ENCODE measurements at regions not wholly inside any gene's neighbourhood (a gene's known extent, or its start where the extent isn't known, plus 50 kb on each side); places are given as distances from the start of the nearest gene placed in this dataset.

DNA sequence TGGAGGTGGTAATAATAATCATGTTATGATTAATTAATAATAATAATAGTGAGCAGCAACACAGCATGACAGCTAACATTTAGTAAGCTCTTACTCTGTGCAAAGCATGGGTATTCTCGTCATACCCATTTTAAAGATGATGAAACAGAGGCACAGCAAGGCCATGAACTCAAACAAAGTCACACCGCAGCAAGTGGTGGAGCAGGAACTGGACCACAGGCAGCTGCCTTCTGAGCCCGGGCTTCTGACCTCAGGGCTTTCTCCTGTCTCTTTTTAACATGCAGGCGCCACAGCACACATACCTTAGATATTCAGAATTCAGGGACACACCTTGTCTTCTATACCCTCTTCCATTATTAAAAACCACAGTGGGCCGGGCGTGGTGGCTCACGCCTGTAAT lies 50.7 kb upstream of the SPATA12 start:
- H3K27me3 Mint-ChIP-seq = peaks cover 5% of the 10 kb centered on the region
- no peaks in the 10 kb centered on the region for H3K9me3 Mint-ChIP-seq
- no peak overlapping the region for H3K27ac Mint-ChIP-seq
- H3K4me3 Mint-ChIP-seq = no peak overlapping the region
- H3K36me3 Mint-ChIP-seq (ENCODE audit: low read depth) = no peaks in the 10 kb centered on the region
- intact Hi-C loops (cut with micrococcal nuclease) = no loop called here
- H3K4me1 Mint-ChIP-seq (ENCODE audit: low read depth) = peaks cover 7% of the 10 kb centered on the region

DNA sequence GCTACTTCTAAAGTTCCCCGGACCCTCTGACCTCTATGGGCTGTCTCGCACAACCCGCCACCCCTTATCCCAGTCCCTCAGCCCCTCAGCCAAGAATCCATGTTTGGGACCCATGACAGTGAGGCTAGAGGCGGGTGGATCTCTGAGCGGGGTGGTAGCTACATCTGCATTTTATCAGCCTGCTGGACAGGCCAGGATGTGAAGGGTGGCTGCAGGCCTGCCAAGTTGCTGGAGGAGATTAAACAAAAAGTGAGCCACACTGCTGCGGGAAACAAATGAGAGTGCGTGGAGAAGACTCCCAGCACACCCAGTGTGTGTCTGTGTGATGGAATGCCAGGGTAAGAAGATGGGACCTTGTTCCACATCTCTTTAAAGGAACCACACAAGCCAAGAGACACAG lies 51.1 kb upstream of the SPATA12 start:
- no peak overlapping the region for H3K4me3 Mint-ChIP-seq
- intact Hi-C loops (cut with micrococcal nuclease) = no loop called here
- H3K27me3 Mint-ChIP-seq = peaks cover 5% of the 10 kb centered on the region
- H3K4me1 Mint-ChIP-seq (ENCODE audit: low read depth) = peaks cover 7% of the 10 kb centered on the region
- no peaks in the 10 kb centered on the region for H3K9me3 Mint-ChIP-seq
- H3K27ac Mint-ChIP-seq = no peak overlapping the region
- no peaks in the 10 kb centered on the region for H3K36me3 Mint-ChIP-seq (ENCODE audit: low read depth)

DNA sequence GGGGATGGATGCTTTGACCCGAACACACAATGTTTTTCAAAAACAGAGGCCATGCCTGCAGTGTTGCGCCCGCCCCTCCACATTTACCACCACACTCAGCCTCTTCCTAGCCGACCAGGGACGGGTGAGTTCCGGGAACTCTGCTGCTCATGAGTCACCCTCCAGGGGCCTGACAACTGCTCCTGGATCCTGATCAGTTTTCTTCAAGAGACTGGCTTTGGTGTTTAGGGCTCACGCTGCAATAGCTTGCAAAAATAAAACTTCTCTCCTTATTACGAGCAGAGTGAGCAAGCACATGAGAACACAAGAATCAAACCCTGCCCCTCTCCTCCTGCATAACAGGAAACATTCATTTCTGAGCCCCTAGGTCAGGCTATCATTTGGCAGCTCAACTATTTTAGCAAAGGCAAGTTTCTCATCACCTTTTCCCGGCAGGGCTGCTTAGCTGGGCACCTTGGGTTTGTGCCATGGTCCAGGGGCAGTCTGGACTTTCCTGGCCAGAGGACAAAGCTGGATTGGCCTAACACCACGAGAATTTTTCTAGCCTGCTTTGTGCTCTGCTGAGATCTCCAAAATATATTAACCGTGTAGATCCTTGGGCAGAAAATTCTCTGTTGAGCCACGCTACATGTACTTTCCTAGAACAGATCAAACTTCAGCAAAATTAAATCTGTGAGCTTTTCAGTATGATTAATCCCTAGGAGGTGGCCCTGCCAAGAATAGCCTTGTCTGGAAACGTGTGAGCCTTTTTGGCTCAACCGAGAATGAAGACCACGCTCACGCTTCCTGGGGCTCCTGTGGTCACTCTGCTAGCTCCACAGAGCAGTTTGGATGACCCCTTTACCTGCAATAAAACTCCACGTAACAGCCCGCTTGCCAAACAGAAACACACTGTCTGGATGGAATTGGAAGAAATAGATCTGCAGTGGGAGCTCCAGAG lies 52.7 kb upstream of the SPATA12 start:
- Mint-ChIP-seq H3K36me3 (ENCODE audit: low read depth) (no peaks in the 10 kb centered on the region), H3K4me3 (no peak overlapping the region), H3K27ac (no peak overlapping the region), H3K27me3 (peaks cover 5% of the 10 kb centered on the region), H3K9me3 (no peaks in the 10 kb centered on the region), H3K4me1 (ENCODE audit: low read depth) (peaks cover 7% of the 10 kb centered on the region)
- intact Hi-C loops (cut with micrococcal nuclease) = no loop called here

DNA sequence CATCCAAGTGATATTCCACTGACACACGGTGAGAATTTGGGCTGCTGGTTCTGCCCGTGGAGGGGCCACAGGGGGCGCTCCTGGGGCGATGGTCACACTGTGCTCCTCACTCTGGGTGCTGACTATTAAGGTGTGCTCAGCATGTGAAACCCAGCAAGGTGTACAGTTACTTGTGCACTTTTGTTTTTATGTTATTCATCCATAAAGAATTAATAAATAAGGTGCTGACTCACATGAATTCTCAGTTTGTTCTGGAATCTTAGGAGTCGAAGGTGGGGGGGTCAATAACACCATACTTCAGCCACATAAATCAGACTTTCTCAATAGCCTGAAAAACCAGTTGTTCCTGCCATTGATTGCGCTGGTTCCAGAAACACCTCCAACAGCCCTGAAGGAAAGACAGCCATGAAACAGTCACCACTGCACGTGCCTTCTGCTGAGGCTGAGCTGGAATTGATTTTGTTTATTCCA lies 53.5 kb upstream of the SPATA12 start:
- no peak overlapping the region for H3K4me3 Mint-ChIP-seq
- peaks cover 7% of the 10 kb centered on the region for H3K4me1 Mint-ChIP-seq (ENCODE audit: low read depth)
- H3K27ac Mint-ChIP-seq = no peak overlapping the region
- H3K9me3 Mint-ChIP-seq = no peaks in the 10 kb centered on the region
- H3K27me3 Mint-ChIP-seq = peaks cover 5% of the 10 kb centered on the region
- no peaks in the 10 kb centered on the region for H3K36me3 Mint-ChIP-seq (ENCODE audit: low read depth)
- intact Hi-C loops (cut with micrococcal nuclease) = no loop called here

DNA sequence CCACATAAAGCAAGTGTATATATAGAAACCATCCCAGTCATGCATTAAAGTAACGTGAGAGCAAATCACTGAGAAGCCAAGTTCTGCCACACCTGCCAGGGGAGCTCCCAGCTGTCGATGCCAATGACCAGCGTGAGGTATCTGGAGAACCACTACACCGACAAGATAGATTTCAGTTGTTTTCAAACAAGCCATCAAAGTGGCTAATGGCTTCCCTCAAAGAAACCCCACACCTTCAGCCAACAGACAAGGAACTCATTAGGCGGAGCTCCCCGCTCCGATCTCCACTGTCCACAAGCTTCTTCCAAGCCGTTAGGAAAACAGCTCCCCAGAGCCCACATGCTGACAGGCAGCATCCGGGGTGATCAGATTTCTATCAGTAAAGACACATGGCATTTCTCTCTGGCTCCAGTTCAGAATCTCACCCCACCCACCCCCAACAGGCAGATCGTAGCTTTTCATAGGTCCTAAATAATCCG lies 54.2 kb upstream of the SPATA12 start:
- intact Hi-C loops (cut with micrococcal nuclease) = no loop called here
- Mint-ChIP-seq H3K4me1 (ENCODE audit: low read depth) (peaks cover 7% of the 10 kb centered on the region), H3K27ac (no peak overlapping the region), H3K27me3 (peaks cover 5% of the 10 kb centered on the region), H3K9me3 (no peaks in the 10 kb centered on the region), H3K4me3 (no peak overlapping the region), H3K36me3 (ENCODE audit: low read depth) (no peaks in the 10 kb centered on the region)

DNA sequence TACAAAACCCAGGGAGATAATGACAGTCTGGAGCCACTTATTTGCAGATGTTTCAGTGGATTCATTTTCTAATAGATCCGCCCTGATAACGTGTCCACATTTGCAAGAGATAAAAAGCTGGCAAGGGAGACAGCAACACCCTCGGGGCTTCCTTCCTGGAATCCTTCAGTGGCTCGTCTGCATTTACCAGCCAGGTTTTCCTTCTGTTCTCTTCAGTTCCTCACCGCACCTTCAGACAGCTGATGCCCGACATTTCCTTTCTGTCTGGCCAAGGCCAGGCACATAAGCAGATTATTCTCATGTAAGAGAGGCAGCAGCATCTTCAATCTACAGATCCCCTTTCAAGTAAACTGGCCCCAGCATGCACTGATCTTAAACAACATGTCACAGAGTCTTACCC lies 56.2 kb upstream of the SPATA12 start:
- intact Hi-C loops (cut with micrococcal nuclease) = no loop called here
- peaks cover 7% of the 10 kb centered on the region for H3K4me1 Mint-ChIP-seq (ENCODE audit: low read depth)
- H3K4me3 Mint-ChIP-seq = no peak overlapping the region
- H3K9me3 Mint-ChIP-seq = no peaks in the 10 kb centered on the region
- H3K27ac Mint-ChIP-seq = no peak overlapping the region
- peaks cover 5% of the 10 kb centered on the region for H3K27me3 Mint-ChIP-seq
- no peaks in the 10 kb centered on the region for H3K36me3 Mint-ChIP-seq (ENCODE audit: low read depth)

DNA sequence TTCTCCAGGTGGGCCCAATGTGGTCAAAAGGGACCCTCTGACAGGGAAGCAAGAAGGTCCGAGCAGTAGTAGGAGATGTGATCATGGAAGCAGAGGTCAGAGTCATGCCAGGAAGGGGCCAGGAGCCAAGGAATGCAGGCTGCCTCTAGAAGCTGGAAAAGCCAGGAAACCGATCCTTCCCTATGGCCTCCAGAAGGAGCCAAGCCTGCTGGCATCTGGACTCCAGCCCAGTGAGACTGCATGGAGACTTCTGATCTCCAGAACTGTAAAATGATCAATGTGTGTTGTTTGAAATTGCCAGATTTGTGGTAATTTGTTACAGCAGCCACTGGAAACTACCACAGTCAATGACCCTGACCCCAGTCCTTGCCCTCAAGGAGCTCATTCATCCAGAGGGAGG lies 56.8 kb upstream of the SPATA12 start:
- Mint-ChIP-seq H3K27me3 (peaks cover 5% of the 10 kb centered on the region), H3K4me3 (no peak overlapping the region), H3K36me3 (ENCODE audit: low read depth) (no peaks in the 10 kb centered on the region), H3K4me1 (ENCODE audit: low read depth) (peaks cover 7% of the 10 kb centered on the region), H3K27ac (no peak overlapping the region), H3K9me3 (no peaks in the 10 kb centered on the region)
- intact Hi-C loops (cut with micrococcal nuclease) = no loop called here

DNA sequence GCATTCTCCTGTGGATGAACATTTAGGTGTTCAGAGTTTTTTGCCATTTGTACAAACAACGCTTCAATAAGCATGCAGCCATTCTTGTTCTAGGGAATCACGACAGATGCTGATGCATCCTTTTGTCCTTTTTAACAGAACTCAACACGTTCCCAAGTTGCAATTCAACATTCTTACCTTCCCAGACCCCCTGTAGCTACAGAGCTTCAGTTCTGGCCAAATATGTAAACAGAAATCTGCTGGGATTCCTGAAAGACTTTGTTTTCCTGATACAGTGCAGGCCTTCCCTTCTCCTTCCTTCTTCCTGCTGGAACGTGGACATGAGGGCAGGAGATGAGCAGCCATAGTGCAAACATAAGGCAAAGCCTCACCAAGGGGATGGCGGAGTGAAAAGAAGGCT lies 59.1 kb upstream of the SPATA12 start:
- H3K36me3 Mint-ChIP-seq (ENCODE audit: low read depth) = no peaks in the 10 kb centered on the region
- no peaks in the 10 kb centered on the region for H3K4me1 Mint-ChIP-seq (ENCODE audit: low read depth)
- no peak overlapping the region for H3K4me3 Mint-ChIP-seq
- no peak overlapping the region for H3K27ac Mint-ChIP-seq
- H3K27me3 Mint-ChIP-seq = peaks cover 3% of the 10 kb centered on the region
- H3K9me3 Mint-ChIP-seq = no peaks in the 10 kb centered on the region
- intact Hi-C loops (cut with micrococcal nuclease) = no loop called here

DNA sequence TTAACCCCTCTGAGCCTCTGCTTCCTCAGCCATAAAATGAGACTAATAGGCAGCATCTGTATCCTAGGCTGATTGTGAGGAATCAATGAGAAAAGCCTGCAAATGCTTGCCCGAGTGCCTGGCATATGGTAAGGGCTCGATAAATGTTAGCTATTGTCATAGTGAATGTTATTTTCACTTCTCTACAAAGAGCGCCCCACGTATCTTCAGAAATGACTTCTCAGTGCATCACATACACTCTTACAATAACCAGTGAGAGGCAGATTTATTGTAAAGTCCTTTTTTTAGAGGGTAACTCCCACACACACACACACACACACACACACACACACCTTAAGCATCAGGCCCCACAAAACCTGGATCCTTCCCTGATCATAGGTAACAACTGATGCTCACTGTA lies 60.5 kb upstream of the SPATA12 start:
- intact Hi-C loops (cut with micrococcal nuclease) = no loop called here
- H3K27ac Mint-ChIP-seq = no peak overlapping the region
- no peaks in the 10 kb centered on the region for H3K36me3 Mint-ChIP-seq (ENCODE audit: low read depth)
- H3K4me1 Mint-ChIP-seq (ENCODE audit: low read depth) = peaks cover 6% of the 10 kb centered on the region
- H3K27me3 Mint-ChIP-seq = peaks cover 3% of the 10 kb centered on the region
- no peaks in the 10 kb centered on the region for H3K9me3 Mint-ChIP-seq
- no peak overlapping the region for H3K4me3 Mint-ChIP-seq

DNA sequence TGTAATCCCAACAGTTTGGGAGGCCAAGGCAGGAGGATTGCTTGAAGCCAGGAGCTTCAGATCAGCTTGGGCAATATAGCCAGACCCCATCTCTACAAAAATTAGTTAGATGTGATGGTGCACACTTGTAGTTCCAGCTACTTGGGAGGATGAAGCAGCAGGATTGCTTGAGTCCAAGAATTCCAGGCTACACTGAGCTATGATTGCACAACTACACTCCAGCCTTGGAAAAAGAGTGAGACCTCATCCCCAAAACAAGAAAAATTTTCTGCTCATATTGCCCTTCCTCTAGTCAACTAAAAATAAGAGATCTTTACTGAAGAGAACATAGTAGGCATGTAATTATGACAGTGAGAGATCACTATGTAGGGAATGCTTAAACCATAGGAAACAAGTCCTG lies 60.9 kb upstream of the SPATA12 start:
- Mint-ChIP-seq H3K27me3 (peaks cover 3% of the 10 kb centered on the region), H3K4me1 (ENCODE audit: low read depth) (peaks cover 6% of the 10 kb centered on the region), H3K27ac (no peak overlapping the region), H3K36me3 (ENCODE audit: low read depth) (no peaks in the 10 kb centered on the region), H3K4me3 (no peak overlapping the region), H3K9me3 (no peaks in the 10 kb centered on the region)
- intact Hi-C loops (cut with micrococcal nuclease) = loop anchor here (5.0 kb wide), 1 partner anchor 78 kb away; no protein-coding TSS in a partner anchor

DNA sequence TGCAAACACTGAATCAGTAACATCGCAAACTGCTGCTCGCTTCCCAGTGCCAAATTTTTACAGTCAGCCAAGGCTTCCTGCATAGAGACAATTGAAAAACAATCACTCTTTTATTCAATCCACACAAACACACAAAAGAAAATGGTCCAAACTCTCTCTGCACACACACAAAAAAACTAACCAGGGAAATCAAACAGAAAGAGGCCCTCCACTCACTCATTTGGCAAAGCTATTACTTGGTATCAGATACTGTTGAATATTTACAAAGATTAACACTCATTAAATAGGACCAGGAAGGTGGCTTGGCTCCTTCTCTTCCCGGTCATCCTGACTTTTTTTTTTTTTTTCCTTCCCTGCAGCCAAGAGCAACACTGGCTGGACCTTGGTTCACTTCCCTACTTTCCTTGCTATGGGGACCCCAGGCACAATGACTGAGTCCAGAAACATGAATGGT lies 62.4 kb upstream of the SPATA12 start:
- H3K27me3 Mint-ChIP-seq = peaks cover 5% of the 10 kb centered on the region
- H3K4me1 Mint-ChIP-seq (ENCODE audit: low read depth) = peaks cover 6% of the 10 kb centered on the region
- H3K36me3 Mint-ChIP-seq (ENCODE audit: low read depth) = no peaks in the 10 kb centered on the region
- intact Hi-C loops (cut with micrococcal nuclease) = loop anchor here (5.0 kb wide), 1 partner anchor 79 kb away; no protein-coding TSS in a partner anchor
- no peak overlapping the region for H3K27ac Mint-ChIP-seq
- no peaks in the 10 kb centered on the region for H3K9me3 Mint-ChIP-seq
- no peak overlapping the region for H3K4me3 Mint-ChIP-seq

DNA sequence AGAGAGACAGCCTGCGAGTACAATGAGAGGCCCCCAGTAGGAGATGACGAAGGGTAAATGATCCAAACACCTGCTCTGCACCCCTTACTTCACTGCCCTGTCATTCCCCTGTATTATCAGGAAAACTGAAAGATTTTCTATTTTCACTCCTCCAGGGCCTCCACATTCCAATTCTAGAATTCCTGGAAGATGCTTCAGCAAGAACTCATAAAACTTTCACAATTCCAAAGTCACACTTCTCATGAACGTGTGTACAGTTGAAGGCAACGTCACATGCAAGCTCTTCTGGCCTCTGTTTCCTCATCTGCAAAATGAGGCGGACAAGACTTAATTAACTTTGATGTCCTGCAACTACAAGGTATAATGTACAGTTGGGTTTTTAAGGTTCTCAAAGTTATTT lies 62.8 kb upstream of the SPATA12 start:
- H3K36me3 Mint-ChIP-seq (ENCODE audit: low read depth) = no peaks in the 10 kb centered on the region
- peaks cover 6% of the 10 kb centered on the region for H3K27me3 Mint-ChIP-seq
- H3K4me1 Mint-ChIP-seq (ENCODE audit: low read depth) = peaks cover 6% of the 10 kb centered on the region
- no peak overlapping the region for H3K4me3 Mint-ChIP-seq
- intact Hi-C loops (cut with micrococcal nuclease) = loop anchor here (5.0 kb wide), 1 partner anchor 80 kb away; no protein-coding TSS in a partner anchor
- H3K27ac Mint-ChIP-seq = no peak overlapping the region
- no peaks in the 10 kb centered on the region for H3K9me3 Mint-ChIP-seq

DNA sequence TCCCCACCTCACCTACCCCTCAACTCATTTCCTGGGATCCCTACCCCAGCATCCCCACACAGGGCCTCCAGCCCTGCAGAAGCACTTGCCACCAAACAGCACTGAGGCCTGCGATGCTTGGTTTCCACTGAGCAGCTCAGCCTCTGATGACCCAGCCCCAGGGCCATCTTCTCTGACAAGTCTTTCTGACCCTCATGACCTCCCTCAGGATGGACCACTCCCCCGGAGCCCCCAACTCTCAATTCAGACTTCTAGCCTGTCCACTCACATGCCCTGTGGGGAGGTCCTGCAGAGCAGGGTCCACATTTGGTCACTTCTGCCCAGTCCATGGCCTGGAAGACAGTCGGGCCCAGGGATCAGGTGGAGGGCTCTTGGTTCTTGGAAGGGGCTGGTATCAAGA lies 63.4 kb upstream of the SPATA12 start:
- no peak overlapping the region for H3K27ac Mint-ChIP-seq
- H3K36me3 Mint-ChIP-seq (ENCODE audit: low read depth) = no peaks in the 10 kb centered on the region
- H3K27me3 Mint-ChIP-seq = peaks cover 6% of the 10 kb centered on the region
- intact Hi-C loops (cut with micrococcal nuclease) = loop anchor here (5.0 kb wide), 1 partner anchor 80 kb away; no protein-coding TSS in a partner anchor
- H3K9me3 Mint-ChIP-seq = no peaks in the 10 kb centered on the region
- H3K4me3 Mint-ChIP-seq = no peak overlapping the region
- H3K4me1 Mint-ChIP-seq (ENCODE audit: low read depth) = peaks cover 6% of the 10 kb centered on the region

DNA sequence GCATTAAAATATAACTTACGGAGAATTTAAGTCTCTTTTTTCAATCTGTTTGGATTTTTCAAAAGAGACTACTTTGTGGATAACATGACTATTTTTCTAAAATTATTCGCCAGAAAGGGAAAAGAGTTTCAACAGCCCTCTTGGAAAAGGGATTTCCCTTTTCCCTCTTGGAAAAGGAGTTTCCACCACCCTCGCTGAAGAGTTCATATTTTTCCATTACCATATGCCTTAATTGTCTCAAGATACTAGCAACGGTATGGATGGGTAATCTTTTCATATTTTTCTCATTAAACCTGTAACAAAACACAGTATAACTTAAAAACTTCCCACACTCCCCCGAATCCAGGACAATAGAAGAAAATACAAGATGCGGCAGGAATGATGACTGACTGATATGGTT lies 66.1 kb upstream of the SPATA12 start:
- no peak overlapping the region for H3K27ac Mint-ChIP-seq
- intact Hi-C loops (cut with micrococcal nuclease) = no loop called here
- no peaks in the 10 kb centered on the region for H3K9me3 Mint-ChIP-seq
- peaks cover 11% of the 10 kb centered on the region for H3K4me1 Mint-ChIP-seq (ENCODE audit: low read depth)
- no peaks in the 10 kb centered on the region for H3K36me3 Mint-ChIP-seq (ENCODE audit: low read depth)
- H3K27me3 Mint-ChIP-seq = peaks cover 20% of the 10 kb centered on the region
- H3K4me3 Mint-ChIP-seq = no peak overlapping the region
